DND-41 (cell line): ENCODE measurements at regions not wholly inside any gene's neighbourhood (a gene's known extent, or its start where the extent isn't known, plus 50 kb on each side); places are given as distances from the start of the nearest gene placed in this dataset.

Experiments used
- EZH2 ChIP-seq: IDR thresholded peaks from 3 replicates; pipeline ENCODE4 v1.6.1; 2012; ENCODE audit warnings: borderline replicate concordance, low read depth, mild to moderate bottlenecking, moderate library complexity, low read length, inconsistent platforms; ENCODE audit not compliant: severe bottlenecking
- TF ChIP-seq, protein P1 (sequence below): IDR thresholded peaks from 2 replicates; pipeline ENCODE4 v1.5.1; 2012; ENCODE audit warnings: borderline replicate concordance, low read length, moderate library complexity, mild to moderate bottlenecking; ENCODE audit not compliant: poor library complexity, severe bottlenecking; ENCODE audit errors: extremely low read depth

DNA sequence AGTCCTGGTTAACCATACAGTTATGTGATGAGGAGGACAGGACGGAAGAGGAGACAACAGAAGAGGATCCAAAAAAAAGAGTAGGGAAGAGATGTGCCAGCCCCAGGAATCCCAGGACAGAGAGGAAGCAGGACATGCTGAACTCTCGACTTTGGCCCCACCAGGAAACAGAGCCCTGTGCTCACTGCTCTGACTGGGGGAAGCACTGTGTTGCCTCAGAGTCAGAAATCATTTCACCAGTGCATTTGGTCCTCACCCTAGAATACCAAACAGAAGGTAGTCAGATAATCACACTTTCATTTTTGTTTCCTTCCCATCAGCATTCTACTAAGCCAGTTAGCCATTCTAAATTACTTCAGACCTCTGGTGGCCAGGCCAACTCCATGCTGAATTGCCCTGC lies 421.0 kb upstream of the CDH5 start:
- TF ChIP-seq EZH2, result no peak
- TF ChIP-seq, protein P1, sequence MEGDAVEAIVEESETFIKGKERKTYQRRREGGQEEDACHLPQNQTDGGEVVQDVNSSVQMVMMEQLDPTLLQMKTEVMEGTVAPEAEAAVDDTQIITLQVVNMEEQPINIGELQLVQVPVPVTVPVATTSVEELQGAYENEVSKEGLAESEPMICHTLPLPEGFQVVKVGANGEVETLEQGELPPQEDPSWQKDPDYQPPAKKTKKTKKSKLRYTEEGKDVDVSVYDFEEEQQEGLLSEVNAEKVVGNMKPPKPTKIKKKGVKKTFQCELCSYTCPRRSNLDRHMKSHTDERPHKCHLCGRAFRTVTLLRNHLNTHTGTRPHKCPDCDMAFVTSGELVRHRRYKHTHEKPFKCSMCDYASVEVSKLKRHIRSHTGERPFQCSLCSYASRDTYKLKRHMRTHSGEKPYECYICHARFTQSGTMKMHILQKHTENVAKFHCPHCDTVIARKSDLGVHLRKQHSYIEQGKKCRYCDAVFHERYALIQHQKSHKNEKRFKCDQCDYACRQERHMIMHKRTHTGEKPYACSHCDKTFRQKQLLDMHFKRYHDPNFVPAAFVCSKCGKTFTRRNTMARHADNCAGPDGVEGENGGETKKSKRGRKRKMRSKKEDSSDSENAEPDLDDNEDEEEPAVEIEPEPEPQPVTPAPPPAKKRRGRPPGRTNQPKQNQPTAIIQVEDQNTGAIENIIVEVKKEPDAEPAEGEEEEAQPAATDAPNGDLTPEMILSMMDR, result no peak
